GM06990 (cell line): ENCODE measurements at regions not wholly inside any gene's neighbourhood (a gene's known extent, or its start where the extent isn't known, plus 50 kb on each side); places are given as distances from the start of the nearest gene placed in this dataset.

Experiments
- DNase-seq: peaks from one replicate; pipeline ENCODE4 v3.0.0-alpha.2; 2011; ENCODE audit not compliant: insufficient read length; ENCODE audit errors: extremely low read depth
- H3K27me3 ChIP-seq: replicated peaks from 2 replicates; pipeline ENCODE4 v1.6.0; 2011; ENCODE audit warnings: low read length; ENCODE audit not compliant: control insufficient read depth, insufficient read depth
- H3K36me3 ChIP-seq: 2 replicates; pipeline ENCODE4 v1.5.1; 2011; ENCODE audit warnings: low read length; ENCODE audit not compliant: control insufficient read depth, insufficient read depth
- H3K4me3 ChIP-seq: replicated peaks from 2 replicates; pipeline ENCODE4 v1.5.1; 2011; ENCODE audit warnings: low read depth, mild to moderate bottlenecking, control low read depth, low read length
- TF ChIP-seq, protein P1 (sequence below): IDR thresholded peaks from 2 replicates; pipeline ENCODE4 v1.5.1; 2011; ENCODE audit warnings: low read length, control low read depth, mild to moderate bottlenecking, inconsistent platforms; ENCODE audit not compliant: insufficient read depth, poor library complexity, severe bottlenecking

DNA sequence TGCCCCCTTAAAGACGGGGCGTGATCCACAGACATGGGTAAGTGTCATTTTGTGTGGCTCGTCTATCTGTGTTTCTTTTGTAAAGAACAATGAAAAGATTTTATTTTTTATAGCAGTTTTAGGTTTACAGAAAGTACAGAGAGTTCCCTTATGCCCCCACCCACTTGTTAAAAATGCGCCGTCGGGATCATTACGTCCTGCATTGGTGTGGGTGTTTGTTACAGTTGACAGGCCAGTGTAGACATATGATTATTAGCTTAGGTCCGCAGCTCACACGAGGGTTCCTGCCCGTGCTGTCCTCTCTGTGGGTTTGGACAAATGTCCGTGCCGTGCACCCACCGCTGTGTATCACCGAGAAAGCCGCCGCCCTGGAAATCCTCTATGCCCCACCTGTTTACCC, 50.5 kb downstream of the RGS12 start:
- H3K36me3 ChIP-seq, result no peaks in the 10 kb centered on the region

DNA sequence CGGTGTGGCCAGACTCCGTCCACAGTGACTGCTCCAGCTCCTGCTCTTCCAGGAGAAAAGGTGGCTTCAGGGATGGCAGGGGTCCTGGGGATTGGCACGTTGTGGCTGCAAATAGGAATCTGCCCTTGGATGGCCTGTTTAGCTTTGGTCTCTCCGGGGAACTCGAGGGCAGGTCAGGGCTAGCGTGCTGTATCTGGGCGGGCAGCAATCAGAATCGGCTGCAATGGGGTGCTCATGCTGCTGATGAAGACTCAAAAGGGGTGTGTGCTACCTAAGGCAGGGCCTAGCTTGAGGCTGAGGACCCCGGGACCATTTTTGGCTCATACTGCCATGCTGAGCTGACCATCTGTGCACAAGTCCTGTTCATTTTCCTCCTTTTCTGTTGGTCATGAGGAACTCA, 51.3 kb downstream of the RGS12 start:
- no peak for DNase-seq
- no peaks in the 10 kb centered on the region for H3K27me3 ChIP-seq
- TF ChIP-seq, protein P1, sequence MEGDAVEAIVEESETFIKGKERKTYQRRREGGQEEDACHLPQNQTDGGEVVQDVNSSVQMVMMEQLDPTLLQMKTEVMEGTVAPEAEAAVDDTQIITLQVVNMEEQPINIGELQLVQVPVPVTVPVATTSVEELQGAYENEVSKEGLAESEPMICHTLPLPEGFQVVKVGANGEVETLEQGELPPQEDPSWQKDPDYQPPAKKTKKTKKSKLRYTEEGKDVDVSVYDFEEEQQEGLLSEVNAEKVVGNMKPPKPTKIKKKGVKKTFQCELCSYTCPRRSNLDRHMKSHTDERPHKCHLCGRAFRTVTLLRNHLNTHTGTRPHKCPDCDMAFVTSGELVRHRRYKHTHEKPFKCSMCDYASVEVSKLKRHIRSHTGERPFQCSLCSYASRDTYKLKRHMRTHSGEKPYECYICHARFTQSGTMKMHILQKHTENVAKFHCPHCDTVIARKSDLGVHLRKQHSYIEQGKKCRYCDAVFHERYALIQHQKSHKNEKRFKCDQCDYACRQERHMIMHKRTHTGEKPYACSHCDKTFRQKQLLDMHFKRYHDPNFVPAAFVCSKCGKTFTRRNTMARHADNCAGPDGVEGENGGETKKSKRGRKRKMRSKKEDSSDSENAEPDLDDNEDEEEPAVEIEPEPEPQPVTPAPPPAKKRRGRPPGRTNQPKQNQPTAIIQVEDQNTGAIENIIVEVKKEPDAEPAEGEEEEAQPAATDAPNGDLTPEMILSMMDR, result no peak

More for the DNA sequence above, 50.5 kb downstream of the RGS12 start:
- H3K4me3 ChIP-seq, result no peak overlapping the region
- no peaks in the 10 kb centered on the region for H3K27me3 ChIP-seq
- no peak for DNase-seq
- TF ChIP-seq, protein P1, result no peak

DNA sequence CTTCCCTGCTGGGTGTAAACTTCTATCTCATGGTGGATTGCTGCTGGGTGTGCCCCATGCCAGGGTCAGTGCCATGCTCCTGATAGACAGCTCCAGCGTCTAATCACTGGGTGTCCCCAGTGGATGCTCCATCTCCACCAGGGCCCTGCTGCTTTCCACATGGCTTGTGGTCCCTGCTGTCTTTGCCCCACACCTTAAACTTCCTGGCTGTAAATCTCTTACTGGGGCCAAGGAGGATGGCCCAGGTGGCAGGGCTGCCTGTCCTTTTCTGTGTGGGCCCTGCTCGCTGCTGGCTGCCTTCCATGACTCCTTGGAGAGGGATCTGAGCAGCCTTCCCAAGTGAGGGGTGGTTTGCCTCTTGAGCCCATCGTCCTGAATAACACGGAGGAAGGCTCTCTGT, 51.8 kb downstream of the RGS12 start:
- H3K4me3 ChIP-seq, result no peak overlapping the region
- TF ChIP-seq, protein P1, result no peak
- no peak for DNase-seq
- H3K36me3 ChIP-seq, result no peaks in the 10 kb centered on the region
- H3K27me3 ChIP-seq, result no peaks in the 10 kb centered on the region

More for the DNA sequence above, 51.3 kb downstream of the RGS12 start:
- H3K36me3 ChIP-seq, result no peaks in the 10 kb centered on the region
- no peak overlapping the region for H3K4me3 ChIP-seq

DNA sequence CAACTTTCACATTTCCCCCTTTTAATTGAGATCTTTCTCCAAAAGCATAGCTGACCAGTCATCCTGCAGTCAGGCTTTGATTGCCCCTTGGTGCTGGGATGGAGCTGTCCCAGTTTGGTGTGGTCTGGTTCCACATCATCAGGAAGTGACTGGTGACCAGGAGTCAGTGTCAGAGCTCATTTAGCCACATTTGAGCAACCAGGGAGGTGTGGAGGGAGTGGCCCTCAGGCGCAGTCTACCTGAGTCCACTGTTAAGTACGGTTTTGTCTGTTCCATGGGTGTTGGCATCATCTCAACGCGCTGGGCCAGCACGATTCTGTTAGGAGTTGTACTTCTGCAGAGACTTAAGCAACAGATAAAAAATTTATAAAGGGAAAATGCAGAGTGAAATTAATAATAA, 52.6 kb downstream of the RGS12 start:
- no peaks in the 10 kb centered on the region for H3K27me3 ChIP-seq
- no peaks in the 10 kb centered on the region for H3K36me3 ChIP-seq
- H3K4me3 ChIP-seq, result no peak overlapping the region
- TF ChIP-seq, protein P1, result no peak
- no peak for DNase-seq

DNA sequence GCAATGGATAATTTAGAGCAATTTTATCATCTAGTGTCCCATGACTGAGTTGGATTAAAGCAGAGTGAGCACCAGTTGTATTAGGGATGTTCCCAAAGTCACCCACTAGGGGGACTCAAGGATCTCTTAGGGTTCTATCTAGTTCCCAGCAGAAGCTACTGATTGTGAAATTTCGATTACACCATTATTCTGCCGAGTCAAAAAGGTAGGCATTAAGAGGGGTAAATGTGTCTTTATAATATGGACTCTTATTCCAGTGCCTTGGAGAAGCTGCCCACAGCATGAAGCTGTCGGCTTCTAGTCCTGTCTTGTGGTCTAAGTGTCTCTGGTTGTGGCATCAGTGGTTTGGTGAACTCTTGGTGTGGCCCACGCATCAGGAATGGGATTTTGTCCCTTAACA, 53.3 kb downstream of the RGS12 start:
- Histone ChIP-seq H3K27me3 (no peaks in the 10 kb centered on the region), H3K4me3 (no peak overlapping the region), H3K36me3 (no peaks in the 10 kb centered on the region)
- no peak for DNase-seq
- TF ChIP-seq, protein P1, result peak; percentile 79

DNA sequence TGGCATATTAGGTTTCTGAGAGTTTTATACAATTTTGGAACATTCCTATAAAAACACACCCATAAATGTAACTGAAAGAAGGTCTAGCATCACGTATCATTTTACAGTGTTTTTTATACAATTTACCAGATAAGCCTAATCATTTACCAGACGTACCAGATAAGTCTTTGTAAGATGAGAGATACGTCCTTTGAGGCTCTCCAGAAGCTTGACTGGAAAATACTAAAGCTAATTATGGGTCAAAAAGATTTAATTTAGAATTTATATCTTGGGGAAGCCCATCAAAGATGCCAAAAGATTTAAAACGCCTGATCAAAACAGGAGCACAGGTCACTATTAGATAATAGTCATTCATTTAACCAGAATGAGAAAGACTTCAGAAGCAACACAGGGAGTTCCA, 55.0 kb downstream of the RGS12 start:
- DNase-seq, result no peak
- no peaks in the 10 kb centered on the region for H3K36me3 ChIP-seq
- no peak overlapping the region for H3K4me3 ChIP-seq
- TF ChIP-seq, protein P1, result no peak
- no peaks in the 10 kb centered on the region for H3K27me3 ChIP-seq
